Panc1 (cell line): ENCODE measurements at regions not wholly inside any gene's neighbourhood (a gene's known extent, or its start where the extent isn't known, plus 50 kb on each side); places are given as distances from the start of the nearest gene placed in this dataset.
"Not testable (repeated sequence)": the region's sequence is repeated elsewhere in the genome, so short reads cannot be mapped to it uniquely, and the experiment has no call there.

ENCODE experiments used
- ATAC-seq: fragments of 200-7000 bp; cut with Tn5 transposase; 2 replicates; pipeline ENCODE4 v1.9.1; 2020; ENCODE audit warnings: mild to moderate bottlenecking, moderate library complexity
- BruUV-seq: library from RNA; stranded (reverse); fragments of 400-500 nt; replicated peaks from 2 replicates; lab custom pipeline; 2021; lab: Mats Ljungman, UMichigan
- CTCF ChIA-PET: fragments of 300-600 bp; sonication (Branson Sonifier 250); formaldehyde crosslinking; loops from one replicate; lab custom pipeline; 2022; ENCODE audit warnings: antibody characterized with exemption; lab: Charles Lee
- POLR2A ChIA-PET: fragments of 300-600 bp; sonication (Branson Sonifier 250); formaldehyde crosslinking; loops from one replicate; lab custom pipeline; 2022; ENCODE audit warnings: antibody characterized with exemption; lab: Charles Lee
- DNase-seq: peaks from one replicate; pipeline ENCODE4 v3.0.0-alpha.2; 2010; ENCODE audit warnings: low read depth, low spot score
- H3K27ac ChIP-seq: 2 replicates; pipeline ENCODE4 v1.5.1; 2011; ENCODE audit warnings: mild to moderate bottlenecking, low read length, inconsistent platforms
- H3K27me3 ChIP-seq: fragments of 200-500 bp; sonication (Bioruptor generic); 2 replicates; pipeline ENCODE4 v1.6.0; 2014; ENCODE audit warnings: low read length, inconsistent platforms; ENCODE audit not compliant: control insufficient read depth, insufficient read depth
- H3K36me3 ChIP-seq: fragments of 200-500 bp; sonication (Bioruptor generic); 2 replicates; pipeline ENCODE4 v1.5.1; 2014; ENCODE audit warnings: inconsistent platforms, mild to moderate bottlenecking, low read length, moderate library complexity; ENCODE audit not compliant: control insufficient read depth, insufficient read depth
- H3K4me1 ChIP-seq: 2 replicates; pipeline ENCODE4 v1.5.1; 2011; ENCODE audit warnings: inconsistent platforms, mild to moderate bottlenecking, low read length, moderate library complexity; ENCODE audit not compliant: control insufficient read depth, insufficient read depth
- H3K4me3 ChIP-seq, 2 experiments: 2 replicates each; pipeline ENCODE4 v1.5.1; 2011 to 2012; ENCODE audit warnings: low read depth in 2 of 2, low read length in 2 of 2, mild to moderate bottlenecking in 2 of 2, inconsistent platforms in 1 of 2, moderate library complexity in 1 of 2
- H3K9me3 ChIP-seq: fragments of 200-500 bp; sonication (Bioruptor generic); 2 replicates; pipeline ENCODE4 v1.5.1; 2014; ENCODE audit warnings: low read depth, mild to moderate bottlenecking, inconsistent platforms, low read length, moderate library complexity; ENCODE audit not compliant: control insufficient read depth, insufficient read depth
- CTCF ChIP-seq: fragments of 450-650 bp; IDR thresholded peaks from 2 replicates; pipeline ENCODE4 v1.5.1; 2017; ENCODE audit warnings: mild to moderate bottlenecking
- POLR2AphosphoS5 ChIP-seq: IDR thresholded peaks from 2 replicates; pipeline ENCODE4 v1.6.1; 2012; ENCODE audit warnings: mild to moderate bottlenecking, low read depth, low read length, moderate library complexity
- REST ChIP-seq, 2 experiments: IDR thresholded peaks; 2 replicates each; pipeline ENCODE4 v1.6.1; 2011 to 2012; ENCODE audit warnings: low read depth in 2 of 2, control low read depth in 1 of 2, low read length in 1 of 2, mild to moderate bottlenecking in 1 of 2, moderate library complexity in 1 of 2; ENCODE audit not compliant: insufficient read depth in 1 of 2
- SIN3A ChIP-seq: IDR thresholded peaks from 2 replicates; pipeline ENCODE4 v1.6.1; 2012; ENCODE audit warnings: low read depth, mild to moderate bottlenecking, low read length, moderate library complexity, borderline replicate concordance; ENCODE audit not compliant: insufficient read depth
- TCF7L2 ChIP-seq: IDR thresholded peaks from 2 replicates; pipeline ENCODE4 v1.6.1; 2011; ENCODE audit warnings: mild to moderate bottlenecking, low read depth, low read length, inconsistent platforms
- in situ Hi-C: cut with HindIII; loops from 2 replicates; pipeline ENCODE4 v1.10.0; 2016; ENCODE audit warnings: low sequenced_read_pairs, low pct_unique_long_range_greater_than_20kb
- intact Hi-C: fragments of 100-400 bp; cut with micrococcal nuclease; formaldehyde crosslinking; loops from one replicate; pipeline ENCODE4 v1.10.0; 2022; ENCODE audit not compliant: unreplicated experiment

- ChIA-PET POLR2A (no interaction called here), CTCF (no interaction called here)
- intact Hi-C loops (no loop called here), in situ Hi-C loops (no loop called here)
- Histone ChIP-seq H3K4me1 (no peaks in the 10 kb centered on the region), H3K27me3 (no peaks in the 10 kb centered on the region), H3K9me3 (no peaks in the 10 kb centered on the region), H3K36me3 (no peaks in the 10 kb centered on the region), H3K27ac (no peak overlapping the region), H3K4me3 (no peak overlapping the region)
- TF ChIP-seq POLR2AphosphoS5 (no peak), CTCF (no peak), TCF7L2 (no peak), SIN3A (no peak), REST (IDR thresholded peaks at IDR 0.05; ENCODE audit: insufficient read depth in 1 of 2, low read depth in 2 of 2, low read length in 1 of 2) (no peak)
- ATAC-seq = no peak
- BruUV-seq = no TSS peak
- no peak for DNase-seq
Observed at GRCh38 chr2:62603154-62603712, 97.2 kb upstream of the TMEM17 start.

GRCh38 chr2:62599674-62600410, 93.8 kb upstream of the TMEM17 start:
- ATAC-seq, POLR2A ChIA-PET, H3K4me1 ChIP-seq, H3K27ac ChIP-seq, H3K36me3 ChIP-seq, BruUV-seq, H3K27me3 ChIP-seq, in situ Hi-C loops, intact Hi-C loops, DNase-seq, CTCF ChIA-PET, H3K9me3 ChIP-seq, H3K4me3 ChIP-seq: not testable (repeated sequence)

- H3K27ac ChIP-seq = no peak overlapping the region
- no peak overlapping the region for H3K4me3 ChIP-seq
- CTCF ChIA-PET = no interaction called here
- H3K27me3 ChIP-seq = no peaks in the 10 kb centered on the region
- no peak for TF ChIP-seq CTCF
- TF ChIP-seq POLR2AphosphoS5 = no peak
- TF ChIP-seq REST (IDR thresholded peaks at IDR 0.05; ENCODE audit: insufficient read depth in 1 of 2, low read depth in 2 of 2, low read length in 1 of 2) = no peak
- no peak for TF ChIP-seq TCF7L2
- TF ChIP-seq SIN3A = no peak
- H3K9me3 ChIP-seq = no peaks in the 10 kb centered on the region
- intact Hi-C loops = no loop called here
- no peaks in the 10 kb centered on the region for H3K36me3 ChIP-seq
- DNase-seq = no peak
- no TSS peak for BruUV-seq
- H3K4me1 ChIP-seq = no peaks in the 10 kb centered on the region
- POLR2A ChIA-PET = no interaction called here
- ATAC-seq = no peak
- in situ Hi-C loops = no loop called here
Observed at GRCh38 chr2:62597323-62597722, 91.3 kb upstream of the TMEM17 start.
